HEK293 (cell line): ENCODE measurements at regions not wholly inside any gene's neighbourhood (a gene's known extent, or its start where the extent isn't known, plus 50 kb on each side); places are given as distances from the start of the nearest gene placed in this dataset.

Experiments
- CTCF ChIA-PET: fragments of 350-600 bp; formaldehyde crosslinking; extraction: SDS; loops from one replicate; lab custom pipeline; 2021; ENCODE audit warnings: antibody characterized with exemption; lab: Yijun Ruan, JAX
- POLR2A ChIA-PET: fragments of 300-600 bp; formaldehyde crosslinking; extraction: SDS; loops from one replicate; lab custom pipeline; 2020; ENCODE audit warnings: antibody characterized with exemption, inconsistent platforms; lab: Yijun Ruan, JAX
- H3K27ac ChIP-seq: fragments of 200-500 bp; sonication (Bioruptor generic); 2 replicates; pipeline ENCODE4 v1.5.1; 2014; ENCODE audit warnings: low read depth, low read length, control low read depth, inconsistent platforms; ENCODE audit errors: extremely low read depth
- H3K36me3 ChIP-seq, 2 experiments: fragments of 200-500 bp in 1 of 2; sonication (Bioruptor generic) in 1 of 2; 1 replicate in 1 of 2; 2 replicates in 1 of 2; pipeline ENCODE4 v1.5.1; 2014 to 2017; ENCODE audit warnings: inconsistent platforms in 2 of 2, low read length in 2 of 2; ENCODE audit not compliant: control insufficient read depth in 2 of 2, insufficient read depth in 1 of 2
- H3K4me1 ChIP-seq: fragments of 200-500 bp; sonication (Bioruptor generic); 2 replicates; pipeline ENCODE4 v1.5.1; 2014; ENCODE audit warnings: mild to moderate bottlenecking, low read length, inconsistent platforms; ENCODE audit not compliant: control insufficient read depth, insufficient read depth
- H3K4me3 ChIP-seq: 2 replicates; pipeline ENCODE4 v1.5.1; 2011; ENCODE audit warnings: low read depth, mild to moderate bottlenecking, control low read depth, low read length, moderate library complexity
- H3K9me3 ChIP-seq: fragments of 200-500 bp; sonication (Bioruptor generic); 2 replicates; pipeline ENCODE4 v1.5.1; 2014; ENCODE audit warnings: low read depth, low read length, inconsistent platforms; ENCODE audit not compliant: control insufficient read depth, insufficient read depth
- GLIS2 ChIP-seq: fragments of 450-650 bp; formaldehyde crosslinking; IDR thresholded peaks from 2 replicates; pipeline ENCODE4 v1.5.1; 2016; ENCODE audit warnings: missing biosample characterization, missing genetic modification characterization
- KLF17 ChIP-seq: fragments of 450-650 bp; formaldehyde crosslinking; IDR thresholded peaks from 2 replicates; pipeline ENCODE4 v1.5.1; 2016; ENCODE audit warnings: missing biosample characterization, missing genetic modification characterization
- MEIS1 ChIP-seq: sonication (generic); formaldehyde crosslinking; IDR thresholded peaks from 2 replicates; pipeline ENCODE4 v1.8.1; 2022; ENCODE audit warnings: missing genetic modification reagents, mild to moderate bottlenecking, borderline replicate concordance
- PRDM10 ChIP-seq: fragments of 450-650 bp; formaldehyde crosslinking; IDR thresholded peaks from 2 replicates; pipeline ENCODE4 v1.5.1; 2016; ENCODE audit warnings: missing biosample characterization, missing genetic modification characterization
- SCRT1 ChIP-seq: fragments of 450-650 bp; formaldehyde crosslinking; IDR thresholded peaks from 2 replicates; pipeline ENCODE4 v1.5.1; 2016; ENCODE audit warnings: missing biosample characterization, missing genetic modification characterization, borderline replicate concordance
- ZBTB26 ChIP-seq: fragments of 450-650 bp; formaldehyde crosslinking; optimal IDR thresholded peaks from 2 replicates; pipeline ENCODE3; 2016; ENCODE audit warnings: missing biosample characterization, mild to moderate bottlenecking, missing genetic modification characterization
- ZFP3 ChIP-seq: fragments of 450-650 bp; formaldehyde crosslinking; IDR thresholded peaks from 2 replicates; pipeline ENCODE4 v1.5.1; 2016; ENCODE audit warnings: low read depth, missing biosample characterization, missing genetic modification characterization
- ZFP37 ChIP-seq: fragments of 450-650 bp; formaldehyde crosslinking; IDR thresholded peaks from 2 replicates; pipeline ENCODE4 v1.5.1; 2016; ENCODE audit warnings: missing biosample characterization, missing genetic modification characterization
- ZNF114 ChIP-seq: fragments of 450-650 bp; formaldehyde crosslinking; IDR thresholded peaks from 2 replicates; pipeline ENCODE4 v1.5.0; 2017; ENCODE audit warnings: missing biosample characterization, missing genetic modification characterization
- ZNF16 ChIP-seq: fragments of 450-650 bp; formaldehyde crosslinking; IDR thresholded peaks from 2 replicates; pipeline ENCODE4 v1.5.1; 2016; ENCODE audit warnings: low read depth, missing biosample characterization, missing genetic modification characterization
- ZNF211 ChIP-seq: fragments of 450-650 bp; formaldehyde crosslinking; IDR thresholded peaks from 2 replicates; pipeline ENCODE4 v1.5.1; 2016; ENCODE audit warnings: low read depth, missing biosample characterization, missing genetic modification characterization
- ZNF48 ChIP-seq: fragments of 450-650 bp; formaldehyde crosslinking; IDR thresholded peaks from 2 replicates; pipeline ENCODE4 v1.5.1; 2016; ENCODE audit warnings: missing biosample characterization, missing genetic modification characterization
- ZNF623 ChIP-seq: fragments of 450-650 bp; formaldehyde crosslinking; IDR thresholded peaks from 2 replicates; pipeline ENCODE4 v1.5.1; 2016; ENCODE audit warnings: missing biosample characterization, missing genetic modification characterization
- ZNF664 ChIP-seq: fragments of 450-650 bp; formaldehyde crosslinking; IDR thresholded peaks from 2 replicates; pipeline ENCODE4 v1.5.1; 2016; ENCODE audit warnings: missing biosample characterization, missing genetic modification characterization
- ZNF777 ChIP-seq: fragments of 450-650 bp; formaldehyde crosslinking; IDR thresholded peaks from 2 replicates; pipeline ENCODE4 v1.5.1; 2017; ENCODE audit warnings: missing biosample characterization, missing genetic modification characterization, borderline replicate concordance
- ZSCAN4 ChIP-seq: fragments of 450-650 bp; formaldehyde crosslinking; IDR thresholded peaks from 2 replicates; pipeline ENCODE4 v1.5.1; 2017; ENCODE audit warnings: missing biosample characterization, missing genetic modification characterization
- ZXDB ChIP-seq: fragments of 450-650 bp; formaldehyde crosslinking; IDR thresholded peaks from 2 replicates; pipeline ENCODE4 v1.5.1; 2016; ENCODE audit warnings: missing biosample characterization, missing genetic modification characterization

GRCh38 chrX:18045436-18045835 is 175.2 kb downstream of the BEND2 start:
- TF ChIP-seq ZNF623 (tag by site-specific recombination), result no peak
- TF ChIP-seq ZNF211 (tag by site-specific recombination), result no peak
- no peak for TF ChIP-seq ZNF114 (tag by site-specific recombination)
- no peak for TF ChIP-seq PRDM10
- TF ChIP-seq ZNF664 (tag by site-specific recombination), result no peak
- TF ChIP-seq ZNF48, result no peak
- no peak for TF ChIP-seq SCRT1
- no peak for TF ChIP-seq ZFP37 (tag by site-specific recombination)
- TF ChIP-seq MEIS1 (CRISPR knock-in tag), result no peak
- TF ChIP-seq ZSCAN4 (tag by site-specific recombination), result no peak
- no peak for TF ChIP-seq GLIS2 (tag by site-specific recombination)
- TF ChIP-seq KLF17 (tag by site-specific recombination), result no peak
- TF ChIP-seq ZNF777 (tag by site-specific recombination), result no peak
- no peak for TF ChIP-seq ZFP3 (tag by site-specific recombination)
- no peak for TF ChIP-seq ZBTB26 (tag by site-specific recombination)
- TF ChIP-seq ZNF16 (tag by site-specific recombination), result no peak
- H3K27ac ChIP-seq, result no peak overlapping the region
- H3K4me3 ChIP-seq, result no peak overlapping the region
- no peaks in the 10 kb centered on the region for H3K4me1 ChIP-seq
- peaks cover 0 to 3% of the 10 kb centered on the region in 2 experiments; a peak in 1 of 3 replicates for H3K36me3 ChIP-seq
- CTCF ChIA-PET, result no interaction called here
- POLR2A ChIA-PET, result no interaction called here
- H3K9me3 ChIP-seq, result no peaks in the 10 kb centered on the region

GRCh38 chrX:18042776-18043175 is 177.9 kb downstream of the BEND2 start:
- no peaks in the 10 kb centered on the region for H3K4me1 ChIP-seq
- no peak overlapping the region for H3K27ac ChIP-seq
- TF ChIP-seq ZXDB (tag by site-specific recombination), result no peak
- TF ChIP-seq, all 188 proteins: peak for 0
- ChIA-PET POLR2A (no interaction called here), CTCF (interaction anchor here (0.8 kb wide), 1 partner anchor 98 kb away, joined by 3 read pairs; no protein-coding TSS in a partner anchor)
- H3K9me3 ChIP-seq, result no peaks in the 10 kb centered on the region
- H3K4me3 ChIP-seq, result no peak overlapping the region
- H3K36me3 ChIP-seq, result no peaks in the 10 kb centered on the region
